GM12874 (cell line): ENCODE measurements at regions not wholly inside any gene's neighbourhood (a gene's known extent, or its start where the extent isn't known, plus 50 kb on each side); places are given as distances from the start of the nearest gene placed in this dataset.

Source experiments
- TF ChIP-seq, protein P1 (sequence below): IDR thresholded peaks from 2 replicates; pipeline ENCODE4 v1.5.1; 2011; ENCODE audit warnings: low read depth, mild to moderate bottlenecking, control low read depth, low read length, moderate library complexity; ENCODE audit not compliant: insufficient read depth

DNA sequence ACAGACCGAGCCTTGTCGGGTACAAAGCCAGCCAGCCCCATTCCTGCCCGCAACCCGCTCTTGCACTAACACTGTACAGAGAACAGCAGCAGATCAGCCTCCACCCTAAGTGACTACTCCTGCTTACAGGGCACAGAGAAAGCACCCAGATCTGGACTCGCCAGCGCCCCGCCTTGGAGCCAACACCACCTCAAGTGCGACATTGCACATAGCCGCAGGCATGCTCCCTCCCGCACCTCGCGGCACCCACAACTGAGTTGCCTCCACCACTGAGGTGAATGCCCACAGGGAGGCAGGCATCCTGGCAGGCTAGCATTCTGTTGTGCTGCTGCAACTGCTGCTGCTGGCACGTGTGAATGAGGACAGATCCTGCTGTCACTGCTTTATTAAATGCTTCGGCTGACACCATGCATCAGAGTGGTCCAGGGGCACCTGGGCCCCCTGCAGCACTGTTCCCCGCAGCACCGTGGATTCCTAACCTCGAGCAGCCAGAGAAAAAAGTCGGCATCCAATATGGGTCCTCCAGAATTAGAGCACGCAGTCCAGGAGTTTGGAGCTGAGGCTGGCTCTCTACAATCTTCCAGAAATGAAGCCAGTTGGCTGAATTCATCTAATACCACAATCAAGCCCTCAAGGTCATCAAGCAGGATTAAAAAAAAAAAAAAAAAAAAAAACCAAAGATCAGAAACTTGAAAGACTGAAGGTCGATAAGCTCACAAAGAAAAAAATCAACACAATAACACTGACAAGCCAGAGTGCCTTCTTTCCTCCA is 352.9 kb downstream of the GASK1B start:
- TF ChIP-seq, protein P1, sequence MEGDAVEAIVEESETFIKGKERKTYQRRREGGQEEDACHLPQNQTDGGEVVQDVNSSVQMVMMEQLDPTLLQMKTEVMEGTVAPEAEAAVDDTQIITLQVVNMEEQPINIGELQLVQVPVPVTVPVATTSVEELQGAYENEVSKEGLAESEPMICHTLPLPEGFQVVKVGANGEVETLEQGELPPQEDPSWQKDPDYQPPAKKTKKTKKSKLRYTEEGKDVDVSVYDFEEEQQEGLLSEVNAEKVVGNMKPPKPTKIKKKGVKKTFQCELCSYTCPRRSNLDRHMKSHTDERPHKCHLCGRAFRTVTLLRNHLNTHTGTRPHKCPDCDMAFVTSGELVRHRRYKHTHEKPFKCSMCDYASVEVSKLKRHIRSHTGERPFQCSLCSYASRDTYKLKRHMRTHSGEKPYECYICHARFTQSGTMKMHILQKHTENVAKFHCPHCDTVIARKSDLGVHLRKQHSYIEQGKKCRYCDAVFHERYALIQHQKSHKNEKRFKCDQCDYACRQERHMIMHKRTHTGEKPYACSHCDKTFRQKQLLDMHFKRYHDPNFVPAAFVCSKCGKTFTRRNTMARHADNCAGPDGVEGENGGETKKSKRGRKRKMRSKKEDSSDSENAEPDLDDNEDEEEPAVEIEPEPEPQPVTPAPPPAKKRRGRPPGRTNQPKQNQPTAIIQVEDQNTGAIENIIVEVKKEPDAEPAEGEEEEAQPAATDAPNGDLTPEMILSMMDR, result no peak

DNA sequence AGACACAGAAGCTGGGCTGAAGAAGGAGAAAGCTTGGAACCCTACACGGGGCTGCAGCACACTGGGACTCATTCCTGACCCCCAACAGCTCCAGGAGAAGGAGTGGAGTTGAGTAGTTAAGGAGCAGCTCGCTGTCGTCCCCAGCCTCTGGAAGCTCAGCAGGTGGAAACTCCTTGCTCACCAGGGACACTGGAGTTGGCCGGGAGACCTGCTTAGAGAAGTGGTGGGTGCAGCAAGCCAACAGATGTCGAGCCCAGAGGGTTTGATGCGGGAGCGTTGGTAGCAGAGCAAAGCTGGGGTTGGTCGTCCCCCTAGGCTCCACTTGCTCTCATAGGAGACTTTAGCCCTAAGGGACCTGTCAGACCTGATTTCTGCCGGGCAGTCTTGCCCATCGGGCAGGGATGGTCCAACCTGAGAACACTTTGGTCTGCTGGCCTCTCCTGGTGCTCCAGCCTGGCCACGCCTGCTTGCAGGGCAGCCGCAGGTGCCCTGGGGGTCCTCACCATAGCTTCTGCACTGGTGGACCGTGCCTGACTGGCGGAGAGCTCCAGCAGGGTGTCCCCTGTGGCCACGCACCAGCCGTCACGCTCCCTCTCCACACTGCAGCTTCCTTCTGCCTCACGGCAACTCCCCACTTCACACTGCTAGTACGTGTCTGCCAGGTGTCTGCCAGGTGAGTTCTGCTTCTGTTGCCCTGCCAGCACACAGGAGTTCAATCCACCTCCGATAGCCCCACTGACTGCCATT is 353.7 kb downstream of the GASK1B start:
- TF ChIP-seq, protein P1, result no peak

DNA sequence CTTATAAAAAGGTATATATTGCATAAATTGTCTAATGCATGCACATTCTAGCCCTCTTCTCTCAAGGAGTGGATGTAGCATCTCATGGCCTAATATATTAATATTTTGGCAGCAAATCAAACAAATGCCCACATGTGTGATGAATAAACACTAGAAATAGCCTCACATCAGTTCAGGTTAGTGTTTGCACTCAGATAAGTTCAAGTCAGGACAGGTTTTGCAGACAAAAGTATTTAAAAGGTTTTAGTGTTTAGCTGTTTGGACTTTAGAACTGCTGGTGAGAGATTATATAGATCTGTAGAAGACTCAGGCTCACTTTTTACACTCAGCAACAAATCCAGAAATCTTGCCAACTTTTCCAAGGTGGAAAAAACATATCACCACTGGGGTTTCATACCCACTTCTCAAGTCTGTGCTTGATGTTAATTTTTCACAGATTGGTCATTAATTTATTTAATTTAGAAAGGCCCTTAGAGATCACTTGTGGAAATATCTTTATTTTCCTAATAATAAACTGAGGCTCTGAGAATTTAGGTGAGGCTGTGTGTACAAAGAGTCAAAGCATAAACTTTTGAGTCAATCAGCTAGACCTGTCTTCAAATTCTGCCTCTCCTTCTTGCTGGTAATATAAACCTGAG is 362.6 kb downstream of the GASK1B start:
- TF ChIP-seq, protein P1, result no peak

DNA sequence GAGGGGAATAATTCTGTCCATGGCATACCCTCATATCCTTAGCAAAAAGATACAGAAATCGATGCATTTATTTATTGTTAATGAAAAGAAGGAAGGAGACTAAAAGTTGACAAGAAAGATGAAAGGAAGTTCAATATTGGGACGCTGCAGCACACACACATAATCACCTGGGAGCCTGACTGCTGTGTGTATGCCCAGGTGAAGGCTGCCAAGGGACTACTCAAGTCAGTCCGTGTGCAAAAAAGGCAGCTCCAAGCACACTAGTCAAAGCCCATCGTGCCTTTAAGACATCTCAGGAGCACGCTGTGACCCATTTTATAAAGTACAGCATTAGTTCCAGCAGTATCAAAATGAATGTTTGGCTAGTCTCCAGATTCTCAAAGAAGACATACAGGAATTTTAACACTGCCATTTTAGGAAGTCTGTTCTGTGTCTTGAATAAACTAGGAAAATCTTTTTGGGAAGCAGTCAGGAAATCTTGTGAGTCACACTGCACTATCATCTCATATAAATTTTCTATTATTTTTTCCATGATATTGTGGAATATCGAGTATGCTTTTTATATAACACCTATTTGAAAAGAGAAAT is 363.9 kb downstream of the GASK1B start:
- TF ChIP-seq, protein P1, result no peak

DNA sequence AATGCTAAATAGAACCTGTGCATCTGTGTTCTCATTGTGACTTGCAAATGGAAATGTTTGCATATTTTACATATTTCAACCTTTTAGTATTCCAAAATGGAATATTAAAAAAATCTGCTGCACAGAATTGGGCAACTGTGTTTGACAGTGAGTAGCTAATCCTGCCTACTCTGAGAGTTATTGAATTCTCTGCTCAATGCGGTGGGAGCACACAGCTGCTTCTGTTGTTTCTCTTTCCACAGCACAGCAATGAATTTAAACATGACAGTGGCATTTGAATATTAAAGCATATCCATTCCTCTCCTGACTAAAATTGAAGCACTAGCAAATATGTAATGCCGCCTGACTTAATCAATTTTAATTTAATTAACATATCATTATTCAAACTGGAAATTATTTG is 366.6 kb downstream of the GASK1B start:
- TF ChIP-seq, protein P1, result no peak

DNA sequence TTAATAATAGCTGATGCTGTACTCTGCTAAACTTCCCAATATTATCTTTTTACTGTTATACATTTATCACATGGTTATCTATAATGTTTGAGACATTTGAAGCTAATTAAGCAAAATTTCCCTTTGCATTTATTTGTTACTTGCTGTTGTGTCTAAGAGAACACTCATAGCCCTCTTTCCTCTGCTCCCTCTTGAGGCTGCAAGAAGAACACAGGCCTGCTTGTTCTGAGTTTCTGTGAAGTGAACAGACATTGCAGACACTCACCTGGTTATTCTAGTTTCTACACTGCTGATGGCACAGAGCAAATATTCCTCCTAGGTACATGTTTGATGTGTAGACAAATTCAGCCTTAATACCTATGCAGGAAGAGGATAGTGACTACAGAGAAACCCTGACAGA is 367.8 kb downstream of the GASK1B start:
- TF ChIP-seq, protein P1, result no peak
